Epithelial cell of esophagus (primary cell): ENCODE measurements at regions not wholly inside any gene's neighbourhood (a gene's known extent, or its start where the extent isn't known, plus 50 kb on each side); places are given as distances from the start of the nearest gene placed in this dataset.

Experiments
- DNase-seq: peaks from one replicate; pipeline ENCODE4 v3.0.0; 2010; ENCODE audit warnings: low read depth
- H3K4me3 ChIP-seq: 2 replicates; pipeline ENCODE4 v1.5.1; 2011; ENCODE audit warnings: mild to moderate bottlenecking, low read length, control low read depth
- CTCF ChIP-seq: IDR thresholded peaks from 2 replicates; pipeline ENCODE4 v1.5.1; 2011; ENCODE audit warnings: low read depth, mild to moderate bottlenecking, low read length, control low read depth, inconsistent platforms; ENCODE audit not compliant: insufficient read depth; ENCODE audit errors: missing control alignments

- H3K4me3 ChIP-seq = no peak overlapping the region
- no peak for DNase-seq
- TF ChIP-seq CTCF = no peak
Measured at GRCh38 chr12:81811778-81812125, 52.6 kb upstream of the PPFIA2 start.

- no peak overlapping the region for H3K4me3 ChIP-seq
- TF ChIP-seq CTCF = no peak
- no peak for DNase-seq
Measured at GRCh38 chr12:81811061-81811777, 52.1 kb upstream of the PPFIA2 start.

DNA sequence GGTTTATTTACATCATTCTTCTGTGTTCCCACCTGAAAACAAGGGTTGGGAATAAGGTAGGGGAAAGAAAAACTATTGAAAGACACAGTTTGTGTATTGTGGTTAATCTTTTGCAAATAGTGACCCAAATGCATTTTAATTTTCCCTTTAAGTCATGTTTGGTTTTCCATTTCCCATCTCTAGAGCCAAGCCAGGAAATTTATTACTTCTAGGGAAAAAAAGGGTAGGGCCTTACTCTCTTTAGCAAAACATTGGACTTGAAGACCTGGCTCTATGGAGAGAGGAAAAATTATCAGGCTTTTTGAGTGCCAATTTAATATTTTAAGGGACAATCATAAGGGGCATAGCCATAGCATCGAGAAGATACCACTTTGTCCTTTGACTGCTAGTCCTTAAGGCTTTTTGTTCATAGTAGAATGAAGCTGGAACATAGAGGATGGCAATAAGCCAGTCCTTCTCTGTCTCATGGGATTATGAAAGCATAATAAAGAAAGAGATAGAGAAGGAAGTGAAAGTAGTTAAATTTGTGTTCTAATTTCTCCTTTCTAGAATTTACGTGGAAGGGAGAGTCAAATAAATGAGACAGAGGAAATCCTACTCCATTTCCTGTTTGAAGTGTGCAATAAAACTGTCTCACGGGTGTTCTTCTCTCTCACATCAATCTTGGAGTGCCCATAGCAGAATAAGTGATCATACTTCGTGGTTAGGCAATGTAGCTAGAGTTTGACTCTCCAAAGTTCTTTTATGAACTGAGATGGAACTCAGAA is 50.9 kb upstream of the PPFIA2 start:
- H3K4me3 ChIP-seq = no peak overlapping the region
- TF ChIP-seq CTCF = no peak
- DNase-seq = no peak

DNA sequence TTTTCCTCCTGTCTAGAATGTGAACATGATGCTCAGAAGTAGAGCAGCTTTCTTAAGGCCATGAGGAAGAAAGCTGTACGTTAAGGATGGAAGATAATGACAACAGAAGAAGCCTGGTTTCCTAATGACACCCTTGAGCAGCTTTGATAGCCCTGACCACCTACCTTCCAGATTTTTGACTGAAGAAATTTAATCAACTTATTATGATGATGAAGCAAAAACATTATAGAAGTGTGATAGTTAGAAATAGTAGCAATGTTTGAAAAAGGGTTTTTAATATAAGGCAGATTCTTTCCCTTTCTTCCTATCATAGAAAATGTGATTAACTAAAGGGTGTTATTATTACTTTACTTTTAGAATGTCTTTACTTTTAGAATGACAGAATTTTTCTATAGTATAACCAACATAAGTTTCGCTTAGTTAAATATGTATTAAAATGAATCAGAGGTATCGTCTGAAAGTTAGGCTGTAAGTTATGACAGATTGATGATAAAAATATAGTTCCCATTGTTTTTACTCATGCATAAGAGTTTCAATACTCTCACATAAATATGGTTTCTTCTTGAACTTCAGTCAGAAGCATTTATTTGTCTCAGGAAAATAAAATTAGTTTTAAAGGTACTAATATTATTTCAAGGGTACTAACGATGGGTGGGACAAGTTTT is 50.1 kb upstream of the PPFIA2 start:
- no peak overlapping the region for H3K4me3 ChIP-seq
- no peak for TF ChIP-seq CTCF
- DNase-seq = no peak
